ENCODE measurements at regions not wholly inside any gene's neighbourhood (a gene's known extent, or its start where the extent isn't known, plus 50 kb on each side); places are given as distances from the start of the nearest gene placed in this dataset.
"Not testable (repeated sequence)": the region's sequence is repeated elsewhere in the genome, so short reads cannot be mapped to it uniquely, and the experiment has no call there.

GRCh38 chr5:89847743-89848142 lies 561.8 kb downstream of the CETN3 start:
- DNase-seq (ENCODE audit: low spot score): no peak

GRCh38 chr5:89844548-89844947 lies 565.0 kb downstream of the CETN3 start:
- no peak for DNase-seq (ENCODE audit: low spot score)

GRCh38 chr5:89842531-89842930 lies 567.0 kb downstream of the CETN3 start:
- no peak for DNase-seq (ENCODE audit: low spot score)

GRCh38 chr5:89840906-89841305 lies 568.6 kb downstream of the CETN3 start:
- no peak for DNase-seq (ENCODE audit: low spot score)

- no peak for DNase-seq (ENCODE audit: low spot score)
These were observed 578.9 kb downstream of the CETN3 start for GRCh38 chr5:89830691-89831090.

GRCh38 chr5:89827960-89828359 lies 581.6 kb downstream of the CETN3 start:
- DNase-seq (ENCODE audit: low spot score): no peak

GRCh38 chr5:89827359-89827758 lies 582.2 kb downstream of the CETN3 start:
- no peak for DNase-seq (ENCODE audit: low spot score)

- no peak for DNase-seq (ENCODE audit: low spot score)
These were observed 582.6 kb downstream of the CETN3 start for GRCh38 chr5:89826938-89827337.

GRCh38 chr5:89823046-89823445 lies 586.5 kb downstream of the CETN3 start:
- no peak for DNase-seq (ENCODE audit: low spot score)

- DNase-seq (ENCODE audit: low spot score): no peak
These were observed 591.7 kb downstream of the CETN3 start for GRCh38 chr5:89817841-89818240.

GRCh38 chr5:89816038-89816437 lies 593.5 kb downstream of the CETN3 start:
- no peak for DNase-seq (ENCODE audit: low spot score)

- not testable (repeated sequence) for DNase-seq (ENCODE audit: low spot score)
These were observed 608.8 kb downstream of the CETN3 start for GRCh38 chr5:89800735-89801134.

- not testable (repeated sequence) for DNase-seq (ENCODE audit: low spot score)
These were observed 615.1 kb downstream of the CETN3 start for GRCh38 chr5:89794504-89794903.

- not testable (repeated sequence) for DNase-seq (ENCODE audit: low spot score)
These were observed 629.8 kb downstream of the CETN3 start for GRCh38 chr5:89779734-89780133.

- no peak for DNase-seq (ENCODE audit: low spot score)
These were observed 631.8 kb downstream of the CETN3 start for GRCh38 chr5:89777758-89778157.

GRCh38 chr5:89769975-89770374 lies 639.6 kb downstream of the CETN3 start:
- DNase-seq (ENCODE audit: low spot score): peak; percentile 1

- no peak for DNase-seq (ENCODE audit: low spot score)
These were observed 649.8 kb downstream of the CETN3 start for GRCh38 chr5:89759802-89760201.

GRCh38 chr5:89758146-89758545 lies 651.4 kb downstream of the CETN3 start:
- DNase-seq (ENCODE audit: low spot score): no peak

GRCh38 chr5:89756955-89757354 lies 652.6 kb downstream of the CETN3 start:
- no peak for DNase-seq (ENCODE audit: low spot score)

GRCh38 chr5:89755024-89755423 lies 654.5 kb downstream of the CETN3 start:
- DNase-seq (ENCODE audit: low spot score): no peak

- DNase-seq (ENCODE audit: low spot score): no peak
These were observed 674.5 kb downstream of the CETN3 start for GRCh38 chr5:89735082-89735481.

GRCh38 chr5:89733772-89734171 lies 675.8 kb downstream of the CETN3 start:
- DNase-seq (ENCODE audit: low spot score): no peak

GRCh38 chr5:89729623-89730301 lies 679.8 kb downstream of the CETN3 start:
- DNase-seq (ENCODE audit: low spot score): no peak

GRCh38 chr5:89728750-89729149 lies 680.8 kb downstream of the CETN3 start:
- DNase-seq (ENCODE audit: low spot score): peak; percentile 2

Data from AG08396 (cell line).